AG09319 (cell line): ENCODE measurements at regions not wholly inside any gene's neighbourhood (a gene's known extent, or its start where the extent isn't known, plus 50 kb on each side); places are given as distances from the start of the nearest gene placed in this dataset.

Source experiments
- DNase-seq: peaks from one replicate; pipeline ENCODE4 v3.0.0-alpha.2; 2010; ENCODE audit warnings: low read depth; ENCODE audit errors: extremely low read depth
- CTCF ChIP-seq: IDR thresholded peaks from 2 replicates; pipeline ENCODE4 v1.5.1; 2011; ENCODE audit warnings: low read depth, mild to moderate bottlenecking, inconsistent platforms, low read length, moderate library complexity

- DNase-seq: no peak
- TF ChIP-seq CTCF: no peak
These were observed 105.5 kb downstream of the SOX9 start for GRCh38 chr17:72226322-72226721.

- no peak for DNase-seq
- TF ChIP-seq CTCF: no peak
These were observed 113.2 kb downstream of the SOX9 start for GRCh38 chr17:72233986-72234385.

GRCh38 chr17:72234985-72235384 lies 114.2 kb downstream of the SOX9 start:
- no peak for DNase-seq
- TF ChIP-seq CTCF: no peak

- DNase-seq: no peak
- no peak for TF ChIP-seq CTCF
These were observed 116.3 kb downstream of the SOX9 start for GRCh38 chr17:72236980-72237633.

GRCh38 chr17:72238157-72238673 lies 117.4 kb downstream of the SOX9 start:
- TF ChIP-seq CTCF: no peak
- no peak for DNase-seq

GRCh38 chr17:72239548-72239947 lies 118.7 kb downstream of the SOX9 start:
- no peak for TF ChIP-seq CTCF
- no peak for DNase-seq

- TF ChIP-seq CTCF: no peak
These were observed 119.5 kb downstream of the SOX9 start for GRCh38 chr17:72240333-72240732.

More at GRCh38 chr17:72240333-72240732, 119.5 kb downstream of the SOX9 start:
- DNase-seq: no peak
